H1 (cell line): ENCODE measurements at regions not wholly inside any gene's neighbourhood (a gene's known extent, or its start where the extent isn't known, plus 50 kb on each side); places are given as distances from the start of the nearest gene placed in this dataset.

ENCODE experiments used
- CTCF ChIA-PET: fragments of 300-600 bp; sonication (Branson Sonifier 250); formaldehyde crosslinking; loops from one replicate; lab custom pipeline; 2021; ENCODE audit not compliant: partially characterized antibody; lab: Charles Lee
- POLR2A ChIA-PET: fragments of 300-600 bp; sonication (Branson Sonifier 250); formaldehyde crosslinking; loops from one replicate; lab custom pipeline; 2021; ENCODE audit warnings: inconsistent platforms; ENCODE audit not compliant: partially characterized antibody; lab: Charles Lee
- DNase-seq, 2 experiments: peaks; one replicate each; pipeline versions ENCODE4 v3.0.0 to v3.0.0-alpha.2; 2010 to 2022; ENCODE audit warnings: low spot score in 2 of 2, low read depth in 1 of 2, mixed read lengths in 1 of 2
- FAIRE-seq: peaks from 2 replicates; lab custom pipeline; 2011; peaks lifted over from hg19 to GRCh38; lab: Jason Lieb, UNC
- H2AFZ ChIP-seq: 2 replicates; pipeline ENCODE4 v1.8.1; 2012; ENCODE audit warnings: low read length, inconsistent platforms
- H2AK5ac ChIP-seq: 2 replicates; pipeline ENCODE4 v1.6.1; 2013; ENCODE audit warnings: low read depth, low read length
- H2BK120ac ChIP-seq: replicated peaks from 2 replicates; pipeline ENCODE3; 2013; ENCODE audit warnings: low read depth, low read length, inconsistent platforms
- H2BK12ac ChIP-seq: 2 replicates; pipeline ENCODE4 v1.6.1; 2013; ENCODE audit warnings: low read depth, low read length
- H2BK15ac ChIP-seq: 2 replicates; pipeline ENCODE4 v1.6.1; 2013; ENCODE audit warnings: low read length
- H2BK20ac ChIP-seq: 2 replicates; pipeline ENCODE4 v1.6.1; 2013; ENCODE audit warnings: low read length
- H2BK5ac ChIP-seq: 2 replicates; pipeline ENCODE4 v1.6.1; 2013; ENCODE audit warnings: low read depth, low read length
- H3K14ac ChIP-seq: 2 replicates; pipeline ENCODE4 v1.6.1; 2013; ENCODE audit warnings: inconsistent platforms; ENCODE audit not compliant: insufficient read length
- H3K18ac ChIP-seq: 2 replicates; pipeline ENCODE4 v1.6.1; 2013; ENCODE audit warnings: low read length; ENCODE audit errors: extremely low read depth
- H3K23ac ChIP-seq: 2 replicates; pipeline ENCODE4 v1.6.1; 2013; ENCODE audit warnings: inconsistent platforms; ENCODE audit not compliant: insufficient read length
- H3K23me2 ChIP-seq: 2 replicates; pipeline ENCODE4 v1.6.1; 2013; ENCODE audit warnings: low read depth, low read length
- H3K27ac ChIP-seq: 2 replicates; pipeline ENCODE4 v1.6.1; 2011; ENCODE audit warnings: low read depth, low read length, inconsistent platforms
- H3K27me3 ChIP-seq, 4 experiments: replicated peaks in 1 of 4; 1 replicate in 1 of 4; 2 replicates in 3 of 4; pipeline versions ENCODE4 v1.6.1 to v1.8.1; 2011 to 2013; ENCODE audit warnings: low read length in 3 of 4, mild to moderate bottlenecking in 3 of 4, inconsistent platforms in 2 of 4, mixed read lengths in 2 of 4, moderate library complexity in 1 of 4; ENCODE audit not compliant: control insufficient read depth in 3 of 4, insufficient read depth in 3 of 4; ENCODE audit errors: extremely low read depth in 1 of 4
- H3K36me3 ChIP-seq, 4 experiments: 2 replicates each; pipeline versions ENCODE4 v1.6.1 to v1.8.1; 2011 to 2013; ENCODE audit warnings: mild to moderate bottlenecking in 4 of 4, low read length in 3 of 4, moderate library complexity in 2 of 4, control low read depth in 1 of 4, inconsistent platforms in 1 of 4; ENCODE audit not compliant: insufficient read depth in 4 of 4, control insufficient read depth in 2 of 4
- H3K4ac ChIP-seq: replicated peaks from 2 replicates; pipeline ENCODE3; 2013; ENCODE audit warnings: low read length, low read depth, mixed read lengths, inconsistent platforms; ENCODE audit not compliant: insufficient read length
- H3K4me1 ChIP-seq, 4 experiments: replicated peaks in 1 of 4; 1 replicate in 1 of 4; 2 replicates in 3 of 4; pipeline versions ENCODE4 v1.6.1 to v1.8.1; 2011 to 2013; ENCODE audit warnings: low read length in 3 of 4, inconsistent platforms in 2 of 4, mixed read lengths in 1 of 4; ENCODE audit not compliant: insufficient read depth in 4 of 4, control insufficient read depth in 3 of 4
- H3K4me2 ChIP-seq, 2 experiments: 2 replicates each; pipeline versions ENCODE4 v1.6.1 to v1.8.1; 2011 to 2013; ENCODE audit warnings: low read depth in 2 of 2, low read length in 2 of 2, control low read depth in 1 of 2, inconsistent platforms in 1 of 2, mild to moderate bottlenecking in 1 of 2; ENCODE audit not compliant: insufficient read depth in 1 of 2
- H3K4me3 ChIP-seq, 4 experiments: fragments of 200-600, 300-600 bp in 1 of 4; sonication (generic), shearing (Covaris generic), sonication (Bioruptor Twin) in 1 of 4; 2 replicates each; pipeline versions ENCODE4 v1.5.1 to v1.8.1; 2011 to 2016; ENCODE audit warnings: low read length in 4 of 4, low read depth in 3 of 4, control low read depth in 2 of 4, inconsistent platforms in 2 of 4, mild to moderate bottlenecking in 2 of 4, mixed read lengths in 1 of 4, moderate library complexity in 1 of 4; ENCODE audit not compliant: insufficient read depth in 2 of 4; ENCODE audit errors: extremely low read depth in 1 of 4
- H3K56ac ChIP-seq: replicated peaks from 2 replicates; pipeline ENCODE3; 2013; ENCODE audit warnings: low read depth, mild to moderate bottlenecking, mixed read lengths, low read length, inconsistent platforms; ENCODE audit not compliant: insufficient read length
- H3K79me1 ChIP-seq: 2 replicates; pipeline ENCODE4 v1.6.1; 2013; ENCODE audit warnings: low read depth, low read length, control low read depth
- H3K79me2 ChIP-seq, 2 experiments: 2 replicates each; pipeline versions ENCODE4 v1.6.1 to v1.8.1; 2012 to 2013; ENCODE audit warnings: low read length in 2 of 2, mild to moderate bottlenecking in 2 of 2, inconsistent platforms in 1 of 2; ENCODE audit not compliant: insufficient read depth in 2 of 2, control insufficient read depth in 1 of 2
- H3K9ac ChIP-seq, 4 experiments: replicated peaks in 1 of 4; 1 replicate in 1 of 4; 2 replicates in 3 of 4; pipeline versions ENCODE4 v1.6.1 to v1.8.1; 2011 to 2013; ENCODE audit warnings: low read depth in 3 of 4, low read length in 3 of 4, control low read depth in 2 of 4, mild to moderate bottlenecking in 2 of 4, moderate library complexity in 2 of 4, inconsistent platforms in 1 of 4; ENCODE audit errors: extremely low read depth in 1 of 4
- H3K9me3 ChIP-seq, 2 experiments: 2 replicates each; pipeline versions ENCODE4 v1.6.1 to v1.8.1; 2012 to 2013; ENCODE audit warnings: mild to moderate bottlenecking in 2 of 2, moderate library complexity in 2 of 2, control low read depth in 1 of 2, inconsistent platforms in 1 of 2, low read depth in 1 of 2, low read length in 1 of 2, mixed read lengths in 1 of 2; ENCODE audit not compliant: insufficient read depth in 2 of 2
- H4K20me1 ChIP-seq, 2 experiments: replicated peaks in 1 of 2; 2 replicates each; pipeline versions ENCODE3 to v1.8.1; 2011 to 2013; ENCODE audit warnings: inconsistent platforms in 2 of 2, low read length in 2 of 2, mild to moderate bottlenecking in 1 of 2; ENCODE audit not compliant: insufficient read depth in 2 of 2, control insufficient read depth in 1 of 2
- H4K5ac ChIP-seq: 2 replicates; pipeline ENCODE4 v1.6.1; 2013; ENCODE audit warnings: low read length, low read depth, mixed read lengths, inconsistent platforms; ENCODE audit not compliant: insufficient read length
- H4K8ac ChIP-seq: 2 replicates; pipeline ENCODE4 v1.8.0; 2013; ENCODE audit warnings: mild to moderate bottlenecking, moderate library complexity, low read length, inconsistent platforms; ENCODE audit not compliant: insufficient read depth; ENCODE audit errors: extremely low read depth
- H4K91ac ChIP-seq: replicated peaks from 2 replicates; pipeline ENCODE3; 2013; ENCODE audit warnings: low read length, mixed read lengths, inconsistent platforms; ENCODE audit not compliant: insufficient read length
- CBX5 ChIP-seq: fragments of 300-800, 300-1000 bp; sonication (generic); IDR thresholded peaks from 2 replicates; pipeline ENCODE4 v1.7.1; 2016; ENCODE audit warnings: antibody characterized with exemption, low read length, low read depth
- CEBPB ChIP-seq: IDR thresholded peaks from 2 replicates; pipeline ENCODE4 v1.6.1; 2012; ENCODE audit warnings: low read depth, low read length
- SIRT6 ChIP-seq: IDR thresholded peaks from one replicate; pipeline ENCODE4 v1.7.1; 2012; ENCODE audit warnings: low read length, inconsistent platforms
- WGBS, 2 experiments: shearing (Covaris generic) in 1 of 2; methylation state at CpG; one replicate each; pipeline versions ENCODE4 v1.1.6 to v1.1.7; 2013 to 2015; ENCODE audit warnings: low lambda C conversion rate in 2 of 2, mixed read lengths in 2 of 2, inconsistent platforms in 1 of 2, low coverage in 1 of 2, missing lambda C conversion rate in 1 of 2; ENCODE audit not compliant: insufficient replicate concordance in 2 of 2, insufficient coverage in 1 of 2, insufficient read length in 1 of 2; ENCODE audit errors: extremely low coverage in 1 of 2, missing lambda C conversion rate in 1 of 2; 5-methylcytosine and 5-hydroxymethylcytosine counted together

- TF ChIP-seq CBX5 (no peak), SIRT6 (no peak), CEBPB (no peak)
- ChIA-PET CTCF (no interaction called here), POLR2A (no interaction called here)
These were observed 818.6 kb downstream of the SLITRK6 start for GRCh38 chr13:84980571-84980970.

More at GRCh38 chr13:84980571-84980970, 818.6 kb downstream of the SLITRK6 start:
- Histone ChIP-seq H3K79me1 (no peaks in the 10 kb centered on the region), H3K4me2 (no peak overlapping the region), H3K36me3 (no peaks in the 10 kb centered on the region), H3K4me3 (no peak overlapping the region), H3K14ac (no peak overlapping the region), H3K27me3 (no peaks in the 10 kb centered on the region), H4K5ac (no peak overlapping the region), H2BK12ac (no peak overlapping the region), H3K18ac (no peak overlapping the region), H3K4me1 (no peaks in the 10 kb centered on the region), H4K20me1 (no peaks in the 10 kb centered on the region), H2BK5ac (no peak overlapping the region), H2AFZ (no peak overlapping the region), H4K91ac (no peak overlapping the region), H4K8ac (no peak overlapping the region), H3K79me2 (no peaks in the 10 kb centered on the region), H3K9ac (no peak overlapping the region), H2BK15ac (no peak overlapping the region), H3K9me3 (no peaks in the 10 kb centered on the region), H3K56ac (no peak overlapping the region), H3K23me2 (no peaks in the 10 kb centered on the region), H3K27ac (no peak overlapping the region), H3K23ac (no peak overlapping the region), H2AK5ac (no peak overlapping the region), H2BK120ac (no peak overlapping the region), H3K4ac (no peak overlapping the region), H2BK20ac (no peak overlapping the region)
- FAIRE-seq (no peak), DNase-seq (no peak)
- WGBS, 2 experiments: 55% methylated on average over 2 of the region's 2 CpGs; no CpG with 5 or more reads in 1 of the 2 experiments
